Hepatocyte (in vitro differentiated cells): ENCODE measurements at regions not wholly inside any gene's neighbourhood (a gene's known extent, or its start where the extent isn't known, plus 50 kb on each side); places are given as distances from the start of the nearest gene placed in this dataset.
A peak's percentile ranks its signal among the peaks of the same experiment; 100 is the strongest.

ENCODE experiments used
- DNase-seq: peaks from one replicate; pipeline ENCODE4 v3.0.0-alpha.2; 2016; ENCODE audit warnings: low spot score
- H2AFZ ChIP-seq: fragments of 200-600 bp; sonication (generic); 2 replicates; pipeline ENCODE4 v1.6.0; 2016; ENCODE audit warnings: antibody characterized with exemption, mild to moderate bottlenecking
- H3K27ac ChIP-seq: fragments of 200-600 bp; sonication (generic); 2 replicates; pipeline ENCODE4 v1.5.1; 2016; ENCODE audit warnings: mild to moderate bottlenecking
- H3K27me3 ChIP-seq: fragments of 200-600 bp; sonication (generic); 2 replicates; pipeline ENCODE4 v1.6.1; 2016
- H3K36me3 ChIP-seq: fragments of 200-600 bp; sonication (generic); replicated peaks from 2 replicates; pipeline ENCODE4 v1.5.1; 2016; ENCODE audit warnings: low read depth; ENCODE audit not compliant: insufficient read depth
- H3K4me1 ChIP-seq: fragments of 200-600 bp; sonication (generic); 2 replicates; pipeline ENCODE4 v1.5.1; 2016; ENCODE audit warnings: mild to moderate bottlenecking, moderate library complexity; ENCODE audit not compliant: insufficient read depth
- H3K4me2 ChIP-seq: fragments of 200-600 bp; sonication (generic); 2 replicates; pipeline ENCODE4 v1.6.0; 2016
- H3K4me3 ChIP-seq: fragments of 200-600 bp; sonication (generic); 2 replicates; pipeline ENCODE4 v1.5.1; 2016; ENCODE audit warnings: mild to moderate bottlenecking
- H3K79me2 ChIP-seq: fragments of 200-600 bp; sonication (generic); 2 replicates; pipeline ENCODE4 v1.6.0; 2017; ENCODE audit warnings: mild to moderate bottlenecking
- H3K9me2 ChIP-seq: fragments of 200-600 bp; sonication (generic); replicated peaks from 2 replicates; pipeline ENCODE4 v1.6.0; 2017; ENCODE audit warnings: mild to moderate bottlenecking; ENCODE audit not compliant: insufficient read depth
- H3K9me3 ChIP-seq: fragments of 200-600 bp; sonication (generic); 2 replicates; pipeline ENCODE4 v1.5.1; 2016; ENCODE audit warnings: low read depth, mild to moderate bottlenecking
- H4K20me1 ChIP-seq: fragments of 200-600 bp; sonication (generic); 2 replicates; pipeline ENCODE4 v1.6.0; 2016; ENCODE audit warnings: mild to moderate bottlenecking; ENCODE audit not compliant: insufficient read depth, poor library complexity, severe bottlenecking
- CTCF ChIP-seq: fragments of 200-600 bp; sonication (generic); IDR thresholded peaks from 2 replicates; pipeline ENCODE4 v1.5.1; 2016; ENCODE audit warnings: antibody characterized with exemption, mild to moderate bottlenecking; ENCODE audit not compliant: poor library complexity
- EZH2 ChIP-seq: fragments of 200-600 bp; sonication (generic); IDR thresholded peaks from 2 replicates; pipeline ENCODE4 v1.6.1; 2016; ENCODE audit warnings: antibody characterized with exemption, mild to moderate bottlenecking, borderline replicate concordance
- EZH2phosphoT487 ChIP-seq: fragments of 200-600 bp; sonication (generic); IDR thresholded peaks from one replicate; pipeline ENCODE4 v1.6.1; 2018; ENCODE audit warnings: antibody characterized with exemption, mild to moderate bottlenecking, low read depth, moderate library complexity; ENCODE audit not compliant: unreplicated experiment, severe bottlenecking
- WGBS: methylation state at CpG from one replicate; pipeline ENCODE4 v1.1.6; 2016; ENCODE audit warnings: low lambda C conversion rate; ENCODE audit errors: missing lambda C conversion rate; 5-methylcytosine and 5-hydroxymethylcytosine counted together

DNA sequence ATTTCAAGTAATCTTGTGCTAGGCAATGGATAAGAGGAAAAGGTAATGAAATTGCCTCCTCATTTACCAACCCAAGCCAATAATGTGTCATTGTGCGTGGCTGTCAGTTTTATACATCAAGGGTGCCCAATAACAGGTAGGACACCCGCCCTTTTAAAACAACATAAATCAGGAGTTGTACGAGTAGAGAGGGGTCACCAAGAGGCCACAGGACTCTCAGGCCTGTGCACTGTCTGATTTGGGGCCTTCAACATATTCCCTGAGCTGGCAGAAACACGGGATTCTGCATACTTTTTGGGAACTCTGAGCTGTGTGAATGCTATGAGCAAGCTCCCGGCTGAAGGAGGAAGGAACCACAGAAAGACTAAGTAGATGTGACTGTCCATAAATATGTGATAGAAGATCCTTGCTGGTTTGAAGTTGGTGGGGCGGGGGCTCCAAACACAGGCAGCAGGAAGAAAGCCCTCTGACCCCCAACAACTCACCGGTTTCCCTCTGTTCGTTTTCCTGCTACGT, 82.7 kb upstream of the MAML3 start:
- Histone ChIP-seq H3K9me2 (no peaks in the 10 kb centered on the region), H3K36me3 (no peaks in the 10 kb centered on the region), H3K4me3 (no peak overlapping the region), H3K4me1 (peaks cover 20% of the 10 kb centered on the region), H3K9me3 (no peaks in the 10 kb centered on the region), H2AFZ (no peak overlapping the region), H3K27me3 (no peaks in the 10 kb centered on the region), H4K20me1 (no peaks in the 10 kb centered on the region), H3K27ac (peak overlapping the region; percentile 87), H3K79me2 (no peaks in the 10 kb centered on the region), H3K4me2 (no peak overlapping the region)
- no peak for TF ChIP-seq EZH2
- 63% methylated on average over 9 of the region's 9 CpGs for WGBS
- no peak for DNase-seq

- TF ChIP-seq CTCF (no peak), EZH2phosphoT487 (no peak), EZH2 (no peak)
- Histone ChIP-seq H3K36me3 (no peaks in the 10 kb centered on the region), H3K4me3 (no peak overlapping the region), H3K4me1 (peaks cover 20% of the 10 kb centered on the region), H3K27me3 (no peaks in the 10 kb centered on the region), H3K79me2 (no peaks in the 10 kb centered on the region), H4K20me1 (no peaks in the 10 kb centered on the region), H3K4me2 (no peak overlapping the region), H2AFZ (no peak overlapping the region), H3K9me2 (no peaks in the 10 kb centered on the region), H3K27ac (no peak overlapping the region), H3K9me3 (no peaks in the 10 kb centered on the region)
- 91% methylated on average over 3 of the region's 3 CpGs for WGBS
- no peak for DNase-seq
Measured at GRCh38 chr4:140234697-140235060, 80.7 kb upstream of the MAML3 start.

DNA sequence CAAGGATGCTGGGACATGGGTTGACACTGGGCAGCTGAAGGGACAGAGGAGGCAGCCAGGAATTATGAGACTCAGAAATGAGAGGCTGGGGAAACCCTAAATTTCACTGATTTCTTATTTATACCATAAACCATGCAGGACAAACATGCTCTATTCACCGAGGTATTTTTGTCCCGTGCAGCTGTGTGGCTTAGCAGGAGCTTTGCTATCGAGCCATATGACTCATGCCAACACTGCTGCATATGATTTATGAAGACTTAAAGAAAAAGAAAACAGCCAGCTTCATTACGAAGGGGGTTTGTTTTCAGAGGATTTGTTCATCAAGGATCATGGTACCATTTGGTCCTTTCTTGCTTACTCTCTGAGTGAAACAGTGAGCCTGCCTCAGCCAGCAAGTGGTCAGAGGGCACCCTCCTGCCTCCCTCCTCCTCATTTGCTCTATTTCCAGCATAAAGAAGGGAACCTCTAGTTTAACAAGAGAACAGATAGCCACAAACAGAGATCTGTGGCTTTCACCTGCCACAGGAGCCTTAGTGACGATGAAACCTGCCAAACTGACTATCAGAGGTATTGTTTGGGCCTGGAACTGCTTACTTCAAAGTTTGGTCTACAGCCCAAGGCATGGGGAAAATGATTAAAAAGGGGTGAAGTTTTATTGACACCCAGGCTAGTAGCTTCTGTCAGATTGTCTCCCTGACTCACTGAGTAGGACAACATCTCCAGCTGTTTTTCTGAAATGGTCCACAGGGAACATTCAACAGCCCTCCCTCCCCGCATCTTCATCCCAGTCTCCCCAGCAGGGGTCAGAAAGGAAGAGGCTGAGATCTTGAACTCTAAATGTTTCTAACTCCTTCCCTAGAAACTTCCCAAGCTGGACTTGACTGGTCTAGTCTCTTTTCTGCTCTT, 80.1 kb upstream of the MAML3 start:
- peaks cover 20% of the 10 kb centered on the region for H3K4me1 ChIP-seq
- H3K27me3 ChIP-seq: no peaks in the 10 kb centered on the region
- H4K20me1 ChIP-seq: no peaks in the 10 kb centered on the region
- H3K4me3 ChIP-seq: no peak overlapping the region
- no peak for TF ChIP-seq CTCF
- TF ChIP-seq EZH2phosphoT487: no peak
- no peak for TF ChIP-seq EZH2
- DNase-seq: peak; percentile 46
- no peaks in the 10 kb centered on the region for H3K9me2 ChIP-seq
- peak overlapping the region; percentile 65 for H3K27ac ChIP-seq
- H3K79me2 ChIP-seq: no peaks in the 10 kb centered on the region
- WGBS: 66% methylated on average over 6 of the region's 6 CpGs
- no peaks in the 10 kb centered on the region for H3K9me3 ChIP-seq
- H3K4me2 ChIP-seq: peak overlapping the region; percentile 21
- H3K36me3 ChIP-seq: no peaks in the 10 kb centered on the region
- H2AFZ ChIP-seq: no peak overlapping the region

- H3K4me3 ChIP-seq: no peak overlapping the region
- 92% methylated on average over 3 of the region's 3 CpGs for WGBS
- no peaks in the 10 kb centered on the region for H3K9me3 ChIP-seq
- H3K4me1 ChIP-seq: no peaks in the 10 kb centered on the region
- no peaks in the 10 kb centered on the region for H3K79me2 ChIP-seq
- TF ChIP-seq EZH2 (no peak), EZH2phosphoT487 (no peak), CTCF (no peak)
- H3K27ac ChIP-seq: no peak overlapping the region
- H3K27me3 ChIP-seq: no peaks in the 10 kb centered on the region
- H3K4me2 ChIP-seq: no peak overlapping the region
- DNase-seq: no peak
- H4K20me1 ChIP-seq: no peaks in the 10 kb centered on the region
- no peak overlapping the region for H2AFZ ChIP-seq
- H3K36me3 ChIP-seq: no peaks in the 10 kb centered on the region
- H3K9me2 ChIP-seq: no peaks in the 10 kb centered on the region
Measured at GRCh38 chr4:140229881-140230280, 75.9 kb upstream of the MAML3 start.
